ENCODE measurements at regions not wholly inside any gene's neighbourhood (a gene's known extent, or its start where the extent isn't known, plus 50 kb on each side); places are given as distances from the start of the nearest gene placed in this dataset.

DNA sequence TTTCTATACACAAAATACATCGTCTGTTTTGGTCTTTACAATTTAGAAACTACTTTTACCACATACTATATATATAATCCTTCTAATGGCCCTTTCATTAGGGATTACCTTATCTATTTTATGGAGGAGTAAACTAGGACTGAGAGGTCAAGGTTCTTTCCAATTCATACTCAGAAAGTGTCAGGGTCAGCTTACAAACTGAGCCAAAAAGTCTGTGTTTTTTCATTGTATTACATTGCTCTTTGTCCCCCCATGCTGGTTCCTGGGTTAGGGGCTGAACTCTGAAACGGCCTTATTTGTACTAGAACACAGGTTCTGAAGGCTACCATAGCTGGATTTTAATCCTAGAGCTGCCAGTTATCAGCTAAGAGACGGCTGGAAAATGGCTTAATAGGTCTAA, 368.1 kb downstream of the GRIN2B start:
- TF ChIP-seq SUZ12 (IDR thresholded peaks at IDR 0.05) (no peak), ELF4 (IDR thresholded peaks at IDR 0.05) (no peak), FOXM1 (IDR thresholded peaks at IDR 0.05; ENCODE audit: borderline replicate concordance) (no peak), ARNT (IDR thresholded peaks at IDR 0.05) (no peak), FOXK2 (IDR thresholded peaks at IDR 0.05) (no peak), SP1 (IDR thresholded peaks at IDR 0.05) (no peak), NFRKB (IDR thresholded peaks at IDR 0.05) (no peak)

Measured in HEK293T (cell line).